GM19324 (cell line): ENCODE measurements at regions not wholly inside any gene's neighbourhood (a gene's known extent, or its start where the extent isn't known, plus 50 kb on each side); places are given as distances from the start of the nearest gene placed in this dataset.

Experiments used
- ATAC-seq: cut with Tn5 transposase; IDR thresholded peaks from one replicate; pipeline ENCODE4 v1.9.1; 2021; ENCODE audit warnings: mild to moderate bottlenecking, moderate library complexity; ENCODE audit not compliant: unreplicated experiment, low FRiP score

- ATAC-seq, result no peak
These were observed 659.6 kb upstream of the TBX3 start for GRCh38 chr12:115343601-115344000.

GRCh38 chr12:115343008-115343407 is 659.0 kb upstream of the TBX3 start:
- ATAC-seq, result no peak

- ATAC-seq, result no peak
These were observed 657.5 kb upstream of the TBX3 start for GRCh38 chr12:115341442-115341841.

GRCh38 chr12:115338566-115339294 is 654.8 kb upstream of the TBX3 start:
- no peak for ATAC-seq

GRCh38 chr12:115337693-115338543 is 653.9 kb upstream of the TBX3 start:
- ATAC-seq, result no peak

GRCh38 chr12:115336506-115336905 is 652.5 kb upstream of the TBX3 start:
- no peak for ATAC-seq

- no peak for ATAC-seq
These were observed 651.6 kb upstream of the TBX3 start for GRCh38 chr12:115335594-115335993.

- no peak for ATAC-seq
These were observed 651.1 kb upstream of the TBX3 start for GRCh38 chr12:115335048-115335447.

- no peak for ATAC-seq
These were observed 649.0 kb upstream of the TBX3 start for GRCh38 chr12:115332945-115333344.

GRCh38 chr12:115325858-115326257 is 641.9 kb upstream of the TBX3 start:
- no peak for ATAC-seq

- no peak for ATAC-seq
These were observed 641.1 kb upstream of the TBX3 start for GRCh38 chr12:115324949-115325593.

- no peak for ATAC-seq
These were observed 639.4 kb upstream of the TBX3 start for GRCh38 chr12:115323223-115323905.

- no peak for ATAC-seq
These were observed 638.3 kb upstream of the TBX3 start for GRCh38 chr12:115322275-115322674.

- no peak for ATAC-seq
These were observed 637.0 kb upstream of the TBX3 start for GRCh38 chr12:115320967-115321366.

- no peak for ATAC-seq
These were observed 636.5 kb upstream of the TBX3 start for GRCh38 chr12:115320451-115320850.

GRCh38 chr12:115319446-115320040 is 635.6 kb upstream of the TBX3 start:
- no peak for ATAC-seq

GRCh38 chr12:115313929-115314328 is 630.0 kb upstream of the TBX3 start:
- no peak for ATAC-seq

- no peak for ATAC-seq
These were observed 628.9 kb upstream of the TBX3 start for GRCh38 chr12:115312901-115313300.

GRCh38 chr12:115311875-115312274 is 627.9 kb upstream of the TBX3 start:
- no peak for ATAC-seq

GRCh38 chr12:115308918-115309317 is 624.9 kb upstream of the TBX3 start:
- ATAC-seq, result no peak
